Adrenal gland (tissue), 5 donors: ENCODE measurements at regions not wholly inside any gene's neighbourhood (a gene's known extent, or its start where the extent isn't known, plus 50 kb on each side); places are given as distances from the start of the nearest gene placed in this dataset.
"Not testable (repeated sequence)": the region's sequence is repeated elsewhere in the genome, so short reads cannot be mapped to it uniquely, and the experiment has no call there.

Source experiments
- POLR2A ChIP-seq, 2 donors: fragments of 450-650 bp; IDR thresholded peaks; one replicate each; pipeline ENCODE4 v1.6.1; 2017; ENCODE audit warnings: antibody characterized with exemption in 2 of 2, mild to moderate bottlenecking in 2 of 2, moderate library complexity in 1 of 2
- TF ChIP-seq, protein P1 (sequence below), 6 experiments: fragments of 450-650 bp in 4 of 6; fragments of 200-600 bp in 2 of 6; sonication (generic) in 1 of 6; IDR thresholded peaks; 1 replicate in 5 of 6; 2 replicates in 1 of 6; pipeline versions ENCODE4 v1.5.1 to v1.8.0; 2016 to 2021; ENCODE audit warnings: antibody characterized with exemption in 6 of 6, mild to moderate bottlenecking in 2 of 6, moderate library complexity in 1 of 6
- donor health status: DM: no; HTN: no; CAD: no.

DNA sequence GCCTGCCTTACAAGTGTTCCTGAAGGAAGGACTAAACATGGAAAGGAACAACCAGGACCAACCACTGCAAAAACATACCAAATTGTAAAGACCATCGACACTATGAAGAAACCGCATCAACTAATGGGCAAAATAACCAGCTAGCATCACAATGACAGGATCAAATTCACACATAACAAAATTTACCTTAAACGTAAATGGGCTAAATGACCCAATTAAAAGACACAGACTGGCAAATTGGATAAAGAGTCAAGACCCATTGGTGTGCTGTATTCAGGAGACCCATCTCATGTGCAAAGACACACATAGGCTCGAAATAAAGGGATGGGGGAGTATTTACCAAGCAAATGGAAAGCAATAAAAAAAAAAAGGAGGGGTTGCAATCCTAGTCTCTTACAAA, 192.1 kb downstream of the MREG start:
- TF ChIP-seq, protein P1, sequence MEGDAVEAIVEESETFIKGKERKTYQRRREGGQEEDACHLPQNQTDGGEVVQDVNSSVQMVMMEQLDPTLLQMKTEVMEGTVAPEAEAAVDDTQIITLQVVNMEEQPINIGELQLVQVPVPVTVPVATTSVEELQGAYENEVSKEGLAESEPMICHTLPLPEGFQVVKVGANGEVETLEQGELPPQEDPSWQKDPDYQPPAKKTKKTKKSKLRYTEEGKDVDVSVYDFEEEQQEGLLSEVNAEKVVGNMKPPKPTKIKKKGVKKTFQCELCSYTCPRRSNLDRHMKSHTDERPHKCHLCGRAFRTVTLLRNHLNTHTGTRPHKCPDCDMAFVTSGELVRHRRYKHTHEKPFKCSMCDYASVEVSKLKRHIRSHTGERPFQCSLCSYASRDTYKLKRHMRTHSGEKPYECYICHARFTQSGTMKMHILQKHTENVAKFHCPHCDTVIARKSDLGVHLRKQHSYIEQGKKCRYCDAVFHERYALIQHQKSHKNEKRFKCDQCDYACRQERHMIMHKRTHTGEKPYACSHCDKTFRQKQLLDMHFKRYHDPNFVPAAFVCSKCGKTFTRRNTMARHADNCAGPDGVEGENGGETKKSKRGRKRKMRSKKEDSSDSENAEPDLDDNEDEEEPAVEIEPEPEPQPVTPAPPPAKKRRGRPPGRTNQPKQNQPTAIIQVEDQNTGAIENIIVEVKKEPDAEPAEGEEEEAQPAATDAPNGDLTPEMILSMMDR (IDR thresholded peaks at IDR 0.05), result not testable (repeated sequence)
- TF ChIP-seq POLR2A (IDR thresholded peaks at IDR 0.05), result not testable (repeated sequence)
